ENCODE measurements at regions not wholly inside any gene's neighbourhood (a gene's known extent, or its start where the extent isn't known, plus 50 kb on each side); places are given as distances from the start of the nearest gene placed in this dataset.

DNA sequence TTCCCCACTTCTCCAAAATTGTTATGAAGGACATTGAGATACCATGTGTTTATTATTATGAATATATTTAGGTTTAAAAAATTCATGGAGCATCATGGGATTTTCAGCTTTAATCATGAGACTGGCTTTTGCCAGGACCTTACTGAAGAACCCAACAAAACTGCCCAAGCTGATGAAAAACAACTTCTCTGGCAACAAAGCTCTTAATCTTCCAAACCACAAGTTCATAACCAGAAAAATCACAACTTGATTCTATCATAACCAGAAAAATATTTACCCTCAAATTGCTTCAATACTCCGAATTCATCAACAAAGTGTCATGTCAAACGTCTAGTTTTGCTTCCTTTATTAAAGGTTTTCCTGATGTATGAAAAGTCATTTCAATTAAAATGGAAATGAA lies 971.8 kb upstream of the ACVR2A start:
- H3K9me3 Mint-ChIP-seq = no peaks in the 10 kb centered on the region
- Histone ChIP-seq H3F3A (replicated peaks; ENCODE audit: low read depth) (no peaks in the 10 kb centered on the region), H3K4me3 (no peak overlapping the region), H2AFZ (no peak overlapping the region), H3K4me2 (no peak overlapping the region), H4K20me1 (replicated peaks; ENCODE audit: insufficient read depth) (no peaks in the 10 kb centered on the region), H3K27ac (ENCODE audit: low read depth) (no peak overlapping the region), H3K4me1 (ENCODE audit: insufficient read depth) (no peaks in the 10 kb centered on the region; the same call in 1 of the 2 replicates), H3K27me3 (ENCODE audit: insufficient read depth) (no peaks in the 10 kb centered on the region), H3K36me3 (ENCODE audit: insufficient read depth) (no peaks in the 10 kb centered on the region), H3K9me2 (ENCODE audit: insufficient read depth) (peaks cover 7% of the 10 kb centered on the region; the same call in 1 of the 2 replicates), H3K79me2 (replicated peaks; ENCODE audit: insufficient read depth) (no peaks in the 10 kb centered on the region)
- H3K4me1 Mint-ChIP-seq = no peaks in the 10 kb centered on the region; the same call in 1 of the 3 replicates
- H3K27me3 Mint-ChIP-seq (ENCODE audit: insufficient read depth, low read depth, poor library complexity) = no peaks in the 10 kb centered on the region
- DNase-seq (ENCODE audit: low spot score) (no peak), ATAC-seq (no peak)
- no peaks in the 10 kb centered on the region for H3K36me3 Mint-ChIP-seq (ENCODE audit: low read depth)
- no peak overlapping the region for H3K27ac Mint-ChIP-seq
- TF ChIP-seq, protein P1, sequence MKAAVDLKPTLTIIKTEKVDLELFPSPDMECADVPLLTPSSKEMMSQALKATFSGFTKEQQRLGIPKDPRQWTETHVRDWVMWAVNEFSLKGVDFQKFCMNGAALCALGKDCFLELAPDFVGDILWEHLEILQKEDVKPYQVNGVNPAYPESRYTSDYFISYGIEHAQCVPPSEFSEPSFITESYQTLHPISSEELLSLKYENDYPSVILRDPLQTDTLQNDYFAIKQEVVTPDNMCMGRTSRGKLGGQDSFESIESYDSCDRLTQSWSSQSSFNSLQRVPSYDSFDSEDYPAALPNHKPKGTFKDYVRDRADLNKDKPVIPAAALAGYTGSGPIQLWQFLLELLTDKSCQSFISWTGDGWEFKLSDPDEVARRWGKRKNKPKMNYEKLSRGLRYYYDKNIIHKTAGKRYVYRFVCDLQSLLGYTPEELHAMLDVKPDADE (IDR thresholded peaks at IDR 0.05) = no peak
- TF ChIP-seq, protein P2, sequence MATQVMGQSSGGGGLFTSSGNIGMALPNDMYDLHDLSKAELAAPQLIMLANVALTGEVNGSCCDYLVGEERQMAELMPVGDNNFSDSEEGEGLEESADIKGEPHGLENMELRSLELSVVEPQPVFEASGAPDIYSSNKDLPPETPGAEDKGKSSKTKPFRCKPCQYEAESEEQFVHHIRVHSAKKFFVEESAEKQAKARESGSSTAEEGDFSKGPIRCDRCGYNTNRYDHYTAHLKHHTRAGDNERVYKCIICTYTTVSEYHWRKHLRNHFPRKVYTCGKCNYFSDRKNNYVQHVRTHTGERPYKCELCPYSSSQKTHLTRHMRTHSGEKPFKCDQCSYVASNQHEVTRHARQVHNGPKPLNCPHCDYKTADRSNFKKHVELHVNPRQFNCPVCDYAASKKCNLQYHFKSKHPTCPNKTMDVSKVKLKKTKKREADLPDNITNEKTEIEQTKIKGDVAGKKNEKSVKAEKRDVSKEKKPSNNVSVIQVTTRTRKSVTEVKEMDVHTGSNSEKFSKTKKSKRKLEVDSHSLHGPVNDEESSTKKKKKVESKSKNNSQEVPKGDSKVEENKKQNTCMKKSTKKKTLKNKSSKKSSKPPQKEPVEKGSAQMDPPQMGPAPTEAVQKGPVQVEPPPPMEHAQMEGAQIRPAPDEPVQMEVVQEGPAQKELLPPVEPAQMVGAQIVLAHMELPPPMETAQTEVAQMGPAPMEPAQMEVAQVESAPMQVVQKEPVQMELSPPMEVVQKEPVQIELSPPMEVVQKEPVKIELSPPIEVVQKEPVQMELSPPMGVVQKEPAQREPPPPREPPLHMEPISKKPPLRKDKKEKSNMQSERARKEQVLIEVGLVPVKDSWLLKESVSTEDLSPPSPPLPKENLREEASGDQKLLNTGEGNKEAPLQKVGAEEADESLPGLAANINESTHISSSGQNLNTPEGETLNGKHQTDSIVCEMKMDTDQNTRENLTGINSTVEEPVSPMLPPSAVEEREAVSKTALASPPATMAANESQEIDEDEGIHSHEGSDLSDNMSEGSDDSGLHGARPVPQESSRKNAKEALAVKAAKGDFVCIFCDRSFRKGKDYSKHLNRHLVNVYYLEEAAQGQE (IDR thresholded peaks at IDR 0.05; ENCODE audit: unreplicated experiment) = no peak
- TF ChIP-seq STAT1 (IDR thresholded peaks at IDR 0.05; ENCODE audit: unreplicated experiment) = no peak
- TF ChIP-seq ZNF331 (CRISPR knock-in tag; IDR thresholded peaks at IDR 0.05; ENCODE audit: low read depth) = no peak
- TF ChIP-seq EZH2phosphoT487 (IDR thresholded peaks at IDR 0.05; ENCODE audit: unreplicated experiment) = no peak
- TF ChIP-seq, protein P3, sequence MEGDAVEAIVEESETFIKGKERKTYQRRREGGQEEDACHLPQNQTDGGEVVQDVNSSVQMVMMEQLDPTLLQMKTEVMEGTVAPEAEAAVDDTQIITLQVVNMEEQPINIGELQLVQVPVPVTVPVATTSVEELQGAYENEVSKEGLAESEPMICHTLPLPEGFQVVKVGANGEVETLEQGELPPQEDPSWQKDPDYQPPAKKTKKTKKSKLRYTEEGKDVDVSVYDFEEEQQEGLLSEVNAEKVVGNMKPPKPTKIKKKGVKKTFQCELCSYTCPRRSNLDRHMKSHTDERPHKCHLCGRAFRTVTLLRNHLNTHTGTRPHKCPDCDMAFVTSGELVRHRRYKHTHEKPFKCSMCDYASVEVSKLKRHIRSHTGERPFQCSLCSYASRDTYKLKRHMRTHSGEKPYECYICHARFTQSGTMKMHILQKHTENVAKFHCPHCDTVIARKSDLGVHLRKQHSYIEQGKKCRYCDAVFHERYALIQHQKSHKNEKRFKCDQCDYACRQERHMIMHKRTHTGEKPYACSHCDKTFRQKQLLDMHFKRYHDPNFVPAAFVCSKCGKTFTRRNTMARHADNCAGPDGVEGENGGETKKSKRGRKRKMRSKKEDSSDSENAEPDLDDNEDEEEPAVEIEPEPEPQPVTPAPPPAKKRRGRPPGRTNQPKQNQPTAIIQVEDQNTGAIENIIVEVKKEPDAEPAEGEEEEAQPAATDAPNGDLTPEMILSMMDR (conservative IDR thresholded peaks at IDR 0.05; ENCODE audit: low read depth in 2 of 2) = no peak
- no peak for TF ChIP-seq POLR2AphosphoS5 (IDR thresholded peaks at IDR 0.05; ENCODE audit: low read depth)
- TF ChIP-seq, protein P4, sequence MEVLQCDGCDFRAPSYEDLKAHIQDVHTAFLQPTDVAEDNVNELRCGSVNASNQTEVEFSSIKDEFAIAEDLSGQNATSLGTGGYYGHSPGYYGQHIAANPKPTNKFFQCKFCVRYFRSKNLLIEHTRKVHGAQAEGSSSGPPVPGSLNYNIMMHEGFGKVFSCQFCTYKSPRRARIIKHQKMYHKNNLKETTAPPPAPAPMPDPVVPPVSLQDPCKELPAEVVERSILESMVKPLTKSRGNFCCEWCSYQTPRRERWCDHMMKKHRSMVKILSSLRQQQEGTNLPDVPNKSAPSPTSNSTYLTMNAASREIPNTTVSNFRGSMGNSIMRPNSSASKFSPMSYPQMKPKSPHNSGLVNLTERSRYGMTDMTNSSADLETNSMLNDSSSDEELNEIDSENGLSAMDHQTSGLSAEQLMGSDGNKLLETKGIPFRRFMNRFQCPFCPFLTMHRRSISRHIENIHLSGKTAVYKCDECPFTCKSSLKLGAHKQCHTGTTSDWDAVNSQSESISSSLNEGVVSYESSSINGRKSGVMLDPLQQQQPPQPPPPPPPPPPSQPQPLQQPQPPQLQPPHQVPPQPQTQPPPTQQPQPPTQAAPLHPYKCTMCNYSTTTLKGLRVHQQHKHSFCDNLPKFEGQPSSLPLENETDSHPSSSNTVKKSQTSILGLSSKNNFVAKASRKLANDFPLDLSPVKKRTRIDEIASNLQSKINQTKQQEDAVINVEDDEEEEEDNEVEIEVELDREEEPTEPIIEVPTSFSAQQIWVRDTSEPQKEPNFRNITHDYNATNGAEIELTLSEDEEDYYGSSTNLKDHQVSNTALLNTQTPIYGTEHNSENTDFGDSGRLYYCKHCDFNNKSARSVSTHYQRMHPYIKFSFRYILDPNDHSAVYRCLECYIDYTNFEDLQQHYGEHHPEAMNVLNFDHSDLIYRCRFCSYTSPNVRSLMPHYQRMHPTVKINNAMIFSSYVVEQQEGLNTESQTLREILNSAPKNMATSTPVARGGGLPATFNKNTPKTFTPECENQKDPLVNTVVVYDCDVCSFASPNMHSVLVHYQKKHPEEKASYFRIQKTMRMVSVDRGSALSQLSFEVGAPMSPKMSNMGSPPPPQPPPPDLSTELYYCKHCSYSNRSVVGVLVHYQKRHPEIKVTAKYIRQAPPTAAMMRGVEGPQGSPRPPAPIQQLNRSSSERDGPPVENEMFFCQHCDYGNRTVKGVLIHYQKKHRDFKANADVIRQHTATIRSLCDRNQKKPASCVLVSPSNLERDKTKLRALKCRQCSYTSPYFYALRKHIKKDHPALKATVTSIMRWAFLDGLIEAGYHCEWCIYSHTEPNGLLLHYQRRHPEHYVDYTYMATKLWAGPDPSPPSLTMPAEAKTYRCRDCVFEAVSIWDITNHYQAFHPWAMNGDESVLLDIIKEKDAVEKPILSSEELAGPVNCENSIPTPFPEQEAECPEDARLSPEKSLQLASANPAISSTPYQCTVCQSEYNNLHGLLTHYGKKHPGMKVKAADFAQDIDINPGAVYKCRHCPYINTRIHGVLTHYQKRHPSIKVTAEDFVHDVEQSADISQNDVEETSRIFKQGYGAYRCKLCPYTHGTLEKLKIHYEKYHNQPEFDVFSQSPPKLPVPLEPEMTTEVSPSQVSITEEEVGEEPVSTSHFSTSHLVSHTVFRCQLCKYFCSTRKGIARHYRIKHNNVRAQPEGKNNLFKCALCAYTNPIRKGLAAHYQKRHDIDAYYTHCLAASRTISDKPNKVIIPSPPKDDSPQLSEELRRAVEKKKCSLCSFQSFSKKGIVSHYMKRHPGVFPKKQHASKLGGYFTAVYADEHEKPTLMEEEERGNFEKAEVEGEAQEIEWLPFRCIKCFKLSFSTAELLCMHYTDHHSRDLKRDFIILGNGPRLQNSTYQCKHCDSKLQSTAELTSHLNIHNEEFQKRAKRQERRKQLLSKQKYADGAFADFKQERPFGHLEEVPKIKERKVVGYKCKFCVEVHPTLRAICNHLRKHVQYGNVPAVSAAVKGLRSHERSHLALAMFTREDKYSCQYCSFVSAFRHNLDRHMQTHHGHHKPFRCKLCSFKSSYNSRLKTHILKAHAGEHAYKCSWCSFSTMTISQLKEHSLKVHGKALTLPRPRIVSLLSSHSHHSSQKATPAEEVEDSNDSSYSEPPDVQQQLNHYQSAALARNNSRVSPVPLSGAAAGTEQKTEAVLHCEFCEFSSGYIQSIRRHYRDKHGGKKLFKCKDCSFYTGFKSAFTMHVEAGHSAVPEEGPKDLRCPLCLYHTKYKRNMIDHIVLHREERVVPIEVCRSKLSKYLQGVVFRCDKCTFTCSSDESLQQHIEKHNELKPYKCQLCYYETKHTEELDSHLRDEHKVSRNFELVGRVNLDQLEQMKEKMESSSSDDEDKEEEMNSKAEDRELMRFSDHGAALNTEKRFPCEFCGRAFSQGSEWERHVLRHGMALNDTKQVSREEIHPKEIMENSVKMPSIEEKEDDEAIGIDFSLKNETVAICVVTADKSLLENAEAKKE (CRISPR knock-in tag; IDR thresholded peaks at IDR 0.05) = no peak
- TF ChIP-seq JUNB (IDR thresholded peaks at IDR 0.05; ENCODE audit: unreplicated experiment) = no peak
- TF ChIP-seq EZH2 (IDR thresholded peaks at IDR 0.05; ENCODE audit: low read depth, unreplicated experiment) = no peak
- no peak for TF ChIP-seq ZNF114 (CRISPR knock-in tag; IDR thresholded peaks at IDR 0.05)
- no peak for TF ChIP-seq NANOG (IDR thresholded peaks at IDR 0.05; ENCODE audit: borderline replicate concordance)
- TF ChIP-seq CREB1 (CRISPR knock-in tag; IDR thresholded peaks at IDR 0.05; ENCODE audit: low read depth) = no peak
- H3K4me3 Mint-ChIP-seq = no peak overlapping the region

Data from GM23338 (cell line).